ENCODE measurements at regions not wholly inside any gene's neighbourhood (a gene's known extent, or its start where the extent isn't known, plus 50 kb on each side); places are given as distances from the start of the nearest gene placed in this dataset.

GRCh38 chr15:57792724-57793449, 86.4 kb downstream of the POLR2M start:
- Histone ChIP-seq H3K4me3 (IDR thresholded peaks at IDR 0.05; ENCODE audit: insufficient read depth, low read depth, low read length) (no peak overlapping the region), H3K79me2 (ENCODE audit: insufficient read depth, low read depth) (no peaks in the 10 kb centered on the region), H4K20me1 (ENCODE audit: insufficient read depth) (no peaks in the 10 kb centered on the region), H3K4me2 (no peak overlapping the region), H3K9ac (no peak overlapping the region), H3K27me3 (ENCODE audit: insufficient read depth, low read depth) (no peaks in the 10 kb centered on the region), H3K4me1 (ENCODE audit: low read depth, poor library complexity, severe bottlenecking) (peaks cover 13% of the 10 kb centered on the region), H3K27ac (no peak overlapping the region), H2AFZ (ENCODE audit: low read depth) (no peak overlapping the region), H3K36me3 (ENCODE audit: insufficient read depth) (no peaks in the 10 kb centered on the region)
- TF ChIP-seq, protein P1, sequence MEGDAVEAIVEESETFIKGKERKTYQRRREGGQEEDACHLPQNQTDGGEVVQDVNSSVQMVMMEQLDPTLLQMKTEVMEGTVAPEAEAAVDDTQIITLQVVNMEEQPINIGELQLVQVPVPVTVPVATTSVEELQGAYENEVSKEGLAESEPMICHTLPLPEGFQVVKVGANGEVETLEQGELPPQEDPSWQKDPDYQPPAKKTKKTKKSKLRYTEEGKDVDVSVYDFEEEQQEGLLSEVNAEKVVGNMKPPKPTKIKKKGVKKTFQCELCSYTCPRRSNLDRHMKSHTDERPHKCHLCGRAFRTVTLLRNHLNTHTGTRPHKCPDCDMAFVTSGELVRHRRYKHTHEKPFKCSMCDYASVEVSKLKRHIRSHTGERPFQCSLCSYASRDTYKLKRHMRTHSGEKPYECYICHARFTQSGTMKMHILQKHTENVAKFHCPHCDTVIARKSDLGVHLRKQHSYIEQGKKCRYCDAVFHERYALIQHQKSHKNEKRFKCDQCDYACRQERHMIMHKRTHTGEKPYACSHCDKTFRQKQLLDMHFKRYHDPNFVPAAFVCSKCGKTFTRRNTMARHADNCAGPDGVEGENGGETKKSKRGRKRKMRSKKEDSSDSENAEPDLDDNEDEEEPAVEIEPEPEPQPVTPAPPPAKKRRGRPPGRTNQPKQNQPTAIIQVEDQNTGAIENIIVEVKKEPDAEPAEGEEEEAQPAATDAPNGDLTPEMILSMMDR (conservative IDR thresholded peaks at IDR 0.05; ENCODE audit: low read depth, low read length), result no peak

GRCh38 chr15:57795261-57795660, 88.7 kb downstream of the POLR2M start:
- no peaks in the 10 kb centered on the region for H3K79me2 ChIP-seq (ENCODE audit: insufficient read depth, low read depth)
- no peaks in the 10 kb centered on the region for H3K36me3 ChIP-seq (ENCODE audit: insufficient read depth)
- no peaks in the 10 kb centered on the region for H4K20me1 ChIP-seq (ENCODE audit: insufficient read depth)
- H3K4me2 ChIP-seq, result no peak overlapping the region
- H2AFZ ChIP-seq (ENCODE audit: low read depth), result no peak overlapping the region
- no peak overlapping the region for H3K9ac ChIP-seq
- TF ChIP-seq, protein P1 (conservative IDR thresholded peaks at IDR 0.05; ENCODE audit: low read depth, low read length), result no peak
- H3K4me3 ChIP-seq (IDR thresholded peaks at IDR 0.05; ENCODE audit: insufficient read depth, low read depth, low read length), result no peak overlapping the region
- H3K27me3 ChIP-seq (ENCODE audit: insufficient read depth, low read depth), result no peaks in the 10 kb centered on the region
- peaks cover 18% of the 10 kb centered on the region for H3K4me1 ChIP-seq (ENCODE audit: low read depth, poor library complexity, severe bottlenecking)
- H3K27ac ChIP-seq, result no peak overlapping the region

GRCh38 chr15:57796146-57796545, 89.6 kb downstream of the POLR2M start:
- H4K20me1 ChIP-seq (ENCODE audit: insufficient read depth), result no peaks in the 10 kb centered on the region
- H3K4me3 ChIP-seq (IDR thresholded peaks at IDR 0.05; ENCODE audit: insufficient read depth, low read depth, low read length), result no peak overlapping the region
- H3K36me3 ChIP-seq (ENCODE audit: insufficient read depth), result no peaks in the 10 kb centered on the region
- H3K4me2 ChIP-seq, result no peak overlapping the region
- no peaks in the 10 kb centered on the region for H3K79me2 ChIP-seq (ENCODE audit: insufficient read depth, low read depth)
- no peak overlapping the region for H2AFZ ChIP-seq (ENCODE audit: low read depth)
- H3K27ac ChIP-seq, result no peak overlapping the region
- H3K27me3 ChIP-seq (ENCODE audit: insufficient read depth, low read depth), result no peaks in the 10 kb centered on the region
- TF ChIP-seq, protein P1 (conservative IDR thresholded peaks at IDR 0.05; ENCODE audit: low read depth, low read length), result no peak
- no peak overlapping the region for H3K9ac ChIP-seq
- peaks cover 18% of the 10 kb centered on the region for H3K4me1 ChIP-seq (ENCODE audit: low read depth, poor library complexity, severe bottlenecking)

DNA sequence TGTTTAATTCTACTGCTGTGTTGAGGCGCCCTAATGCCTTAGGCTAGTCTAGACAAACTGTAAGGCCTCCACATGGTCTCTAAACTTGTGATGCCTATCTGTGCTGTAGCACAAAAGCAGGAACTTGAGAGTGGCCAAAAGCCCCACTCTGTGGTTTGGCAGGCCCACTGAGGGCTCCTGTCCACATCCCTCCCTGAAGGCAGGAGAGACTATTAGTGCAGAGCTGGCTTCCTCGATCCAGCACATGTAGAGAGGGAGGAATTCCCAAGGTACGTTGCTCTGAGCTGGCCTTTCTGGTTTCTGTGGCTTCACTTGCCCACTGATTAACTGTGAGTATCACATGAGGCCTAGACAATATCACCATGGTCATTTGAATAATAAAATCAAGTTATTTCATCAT, 90.6 kb downstream of the POLR2M start:
- H3K27ac ChIP-seq, result no peak overlapping the region; the same call in 1 of the 2 replicates
- H3K9ac ChIP-seq, result no peak overlapping the region; the same call in 1 of the 2 replicates
- H3K4me3 ChIP-seq (IDR thresholded peaks at IDR 0.05; ENCODE audit: insufficient read depth, low read depth, low read length), result no peak overlapping the region
- no peaks in the 10 kb centered on the region for H3K79me2 ChIP-seq (ENCODE audit: insufficient read depth, low read depth)
- H4K20me1 ChIP-seq (ENCODE audit: insufficient read depth), result no peaks in the 10 kb centered on the region
- H3K4me2 ChIP-seq, result peak overlapping the region; percentile 22
- H3K36me3 ChIP-seq (ENCODE audit: insufficient read depth), result no peaks in the 10 kb centered on the region
- 0 out of 2 replicates have a peak overlapping the region, but pooled peaks have one; percentile 8 for H2AFZ ChIP-seq (ENCODE audit: low read depth)
- peaks cover 18% of the 10 kb centered on the region for H3K4me1 ChIP-seq (ENCODE audit: low read depth, poor library complexity, severe bottlenecking)
- no peaks in the 10 kb centered on the region for H3K27me3 ChIP-seq (ENCODE audit: insufficient read depth, low read depth)
- TF ChIP-seq, protein P1 (conservative IDR thresholded peaks at IDR 0.05; ENCODE audit: low read depth, low read length), result no peak
